ENCODE measurements at regions not wholly inside any gene's neighbourhood (a gene's known extent, or its start where the extent isn't known, plus 50 kb on each side); places are given as distances from the start of the nearest gene placed in this dataset.
A peak's percentile ranks its signal among the peaks of the same experiment; 100 is the strongest.

DNA sequence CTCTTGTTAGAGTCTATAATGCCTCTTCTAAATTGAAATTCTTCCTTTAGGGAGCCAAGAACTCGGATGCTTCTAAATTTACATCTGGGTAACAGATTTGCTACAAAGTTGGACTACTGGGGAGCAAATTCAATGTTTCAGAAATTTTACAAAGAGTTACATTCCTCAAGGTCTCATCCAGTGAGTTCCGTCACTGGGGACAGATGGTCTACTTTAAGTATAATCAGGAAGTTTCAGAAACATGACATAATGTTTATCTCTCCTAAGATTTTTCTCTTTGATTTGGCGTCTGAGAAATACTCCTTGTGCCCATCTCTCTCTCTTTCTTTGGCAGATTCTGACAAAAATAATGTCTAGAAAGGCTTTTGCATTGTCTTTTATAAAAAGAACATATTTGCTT is 81.5 kb upstream of the MBNL2 start:
- intact Hi-C loops (cut with micrococcal nuclease): loop anchor here (5.0 kb wide), 1 partner anchor 117 kb away; no protein-coding TSS in a partner anchor
- TF ChIP-seq SP1 (IDR thresholded peaks at IDR 0.05; ENCODE audit: low read depth): no peak
- no peak for TF ChIP-seq YY1 (IDR thresholded peaks at IDR 0.05; ENCODE audit: extremely low read depth, insufficient replicate concordance, low read depth, low read length)
- no peak for TF ChIP-seq ZNF274 (IDR thresholded peaks at IDR 0.05; ENCODE audit: low read depth, low read length)
- no peak for TF ChIP-seq CEBPB (IDR thresholded peaks at IDR 0.05; ENCODE audit: low read depth)
- no peak for TF ChIP-seq JUND (IDR thresholded peaks at IDR 0.05)
- TF ChIP-seq ELF1 (IDR thresholded peaks at IDR 0.05; ENCODE audit: borderline replicate concordance, low read depth): no peak
- TF ChIP-seq RAD21 (IDR thresholded peaks at IDR 0.05; ENCODE audit: low read depth): no peak
- TF ChIP-seq, protein P1, sequence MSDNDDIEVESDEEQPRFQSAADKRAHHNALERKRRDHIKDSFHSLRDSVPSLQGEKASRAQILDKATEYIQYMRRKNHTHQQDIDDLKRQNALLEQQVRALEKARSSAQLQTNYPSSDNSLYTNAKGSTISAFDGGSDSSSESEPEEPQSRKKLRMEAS (IDR thresholded peaks at IDR 0.05): no peak
- no peak for TF ChIP-seq ZFX (IDR thresholded peaks at IDR 0.05)
- TF ChIP-seq, protein P2, sequence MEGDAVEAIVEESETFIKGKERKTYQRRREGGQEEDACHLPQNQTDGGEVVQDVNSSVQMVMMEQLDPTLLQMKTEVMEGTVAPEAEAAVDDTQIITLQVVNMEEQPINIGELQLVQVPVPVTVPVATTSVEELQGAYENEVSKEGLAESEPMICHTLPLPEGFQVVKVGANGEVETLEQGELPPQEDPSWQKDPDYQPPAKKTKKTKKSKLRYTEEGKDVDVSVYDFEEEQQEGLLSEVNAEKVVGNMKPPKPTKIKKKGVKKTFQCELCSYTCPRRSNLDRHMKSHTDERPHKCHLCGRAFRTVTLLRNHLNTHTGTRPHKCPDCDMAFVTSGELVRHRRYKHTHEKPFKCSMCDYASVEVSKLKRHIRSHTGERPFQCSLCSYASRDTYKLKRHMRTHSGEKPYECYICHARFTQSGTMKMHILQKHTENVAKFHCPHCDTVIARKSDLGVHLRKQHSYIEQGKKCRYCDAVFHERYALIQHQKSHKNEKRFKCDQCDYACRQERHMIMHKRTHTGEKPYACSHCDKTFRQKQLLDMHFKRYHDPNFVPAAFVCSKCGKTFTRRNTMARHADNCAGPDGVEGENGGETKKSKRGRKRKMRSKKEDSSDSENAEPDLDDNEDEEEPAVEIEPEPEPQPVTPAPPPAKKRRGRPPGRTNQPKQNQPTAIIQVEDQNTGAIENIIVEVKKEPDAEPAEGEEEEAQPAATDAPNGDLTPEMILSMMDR (IDR thresholded peaks at IDR 0.05 in 2 of 3, conservative IDR thresholded peaks at IDR 0.05 in 1 of 3; ENCODE audit: borderline replicate concordance in 1 of 3, insufficient read depth in 1 of 3, low read depth in 2 of 3, low read length in 2 of 3): no peak
- peaks cover 22 to 40% of the 10 kb centered on the region in 2 experiments for H3K4me1 ChIP-seq (ENCODE audit: control insufficient read depth in 1 of 2, insufficient read depth in 2 of 2, low read length in 2 of 2)
- BruUV-seq (replicated peaks): no TSS peak
- ChIA-PET POLR2A (interaction anchor here (2.6 to 2.9 kb wide), 2 partner anchors 16 to 82 kb away, joined by 16 read pairs; partner anchors contain the start of gene MBNL2), CTCF (interaction anchor here (1.7 kb wide), 1 partner anchor 16 kb away, joined by 6 read pairs; no protein-coding TSS in a partner anchor), RAD21 (ENCODE audit: low non-redundant PET in 1 of 2, low total read pairs in 2 of 2, uncharacterized antibody in 2 of 2, unreplicated experiment in 2 of 2) (interaction anchor here in 1 of 2 experiments (1.3 kb wide), 1 partner anchor 72 kb away, joined by 3 read pairs; no protein-coding TSS in a partner anchor)
- H3K4me3 ChIP-seq (replicated peaks in 1 of 2; ENCODE audit: low read depth in 1 of 2, low read length in 2 of 2): no peak overlapping the region
- H3K36me3 ChIP-seq (ENCODE audit: control insufficient read depth in 1 of 2, insufficient read depth in 2 of 2, low read length in 2 of 2): no peaks in the 10 kb centered on the region
- H3K9me3 ChIP-seq (ENCODE audit: control insufficient read depth in 1 of 2, insufficient read depth in 1 of 2, low read depth in 1 of 2, low read length in 2 of 2): no peaks in the 10 kb centered on the region
- H3K9ac ChIP-seq (ENCODE audit: low read length): peak overlapping the region; percentile 71; the same call in 1 of the 2 replicates
- H4K20me1 ChIP-seq (ENCODE audit: insufficient read depth): no peaks in the 10 kb centered on the region
- DNase-seq (ENCODE audit: low read depth, low spot score) (no peak), ATAC-seq (no peak)
- H3K9me2 ChIP-seq (ENCODE audit: insufficient read depth): no peaks in the 10 kb centered on the region
- H3K79me2 ChIP-seq (ENCODE audit: insufficient read depth, low read length): peaks cover 7% of the 10 kb centered on the region
- peak overlapping the region; percentile 78 for H3K4me2 ChIP-seq (ENCODE audit: low read length)
- H2AFZ ChIP-seq (ENCODE audit: low read depth, low read length, poor library complexity, severe bottlenecking): no peak overlapping the region
- H3K27me3 ChIP-seq (ENCODE audit: insufficient read depth, low read length): no peaks in the 10 kb centered on the region
- peak overlapping the region; percentile 76; the same call in 1 of the 2 replicates for H3K27ac ChIP-seq (ENCODE audit: low read depth, low read length)
